Right kidney (tissue), 1 donor: ENCODE measurements at regions not wholly inside any gene's neighbourhood (a gene's known extent, or its start where the extent isn't known, plus 50 kb on each side); places are given as distances from the start of the nearest gene placed in this dataset.

Source experiments
- DNase-seq: peaks from one replicate; pipeline ENCODE4 v3.0.0-alpha.2; 2016

GRCh38 chr11:133787379-133788141 lies 57.8 kb downstream of the SPATA19 start:
- DNase-seq, result peak; percentile 74

GRCh38 chr11:133785795-133786340 lies 59.4 kb downstream of the SPATA19 start:
- DNase-seq, result no peak

GRCh38 chr11:133784359-133784758 lies 61.0 kb downstream of the SPATA19 start:
- no peak for DNase-seq

- no peak for DNase-seq
Observed at GRCh38 chr11:133782116-133782725, 63.1 kb downstream of the SPATA19 start.

GRCh38 chr11:133778161-133778560 lies 67.2 kb downstream of the SPATA19 start:
- DNase-seq, result no peak

- DNase-seq, result no peak
Observed at GRCh38 chr11:133776671-133777367, 68.5 kb downstream of the SPATA19 start.

GRCh38 chr11:133762538-133762937 lies 82.8 kb downstream of the SPATA19 start:
- DNase-seq, result no peak

- DNase-seq, result no peak
Observed at GRCh38 chr11:133753150-133753549, 92.2 kb downstream of the SPATA19 start.

GRCh38 chr11:133749841-133750240 lies 95.5 kb downstream of the SPATA19 start:
- DNase-seq, result no peak

GRCh38 chr11:133747409-133747808 lies 97.9 kb downstream of the SPATA19 start:
- no peak for DNase-seq

- no peak for DNase-seq
Observed at GRCh38 chr11:133746663-133747306, 98.5 kb downstream of the SPATA19 start.

- DNase-seq, result no peak
Observed at GRCh38 chr11:133745791-133746190, 99.5 kb downstream of the SPATA19 start.

GRCh38 chr11:133742353-133742752 lies 103.0 kb downstream of the SPATA19 start:
- no peak for DNase-seq

- DNase-seq, result no peak
Observed at GRCh38 chr11:133740963-133741362, 104.3 kb downstream of the SPATA19 start.

GRCh38 chr11:133739481-133739880 lies 105.8 kb downstream of the SPATA19 start:
- DNase-seq, result no peak

GRCh38 chr11:133738624-133739023 lies 106.7 kb downstream of the SPATA19 start:
- no peak for DNase-seq

- DNase-seq, result no peak
Observed at GRCh38 chr11:133733631-133734030, 111.7 kb downstream of the SPATA19 start.

GRCh38 chr11:133732109-133732674 lies 113.1 kb downstream of the SPATA19 start:
- no peak for DNase-seq

GRCh38 chr11:133727774-133728173 lies 117.5 kb downstream of the SPATA19 start:
- no peak for DNase-seq

- no peak for DNase-seq
Observed at GRCh38 chr11:133726542-133726941, 118.8 kb downstream of the SPATA19 start.

- no peak for DNase-seq
Observed at GRCh38 chr11:133724116-133724515, 121.2 kb downstream of the SPATA19 start.

GRCh38 chr11:133723056-133723455 lies 122.3 kb downstream of the SPATA19 start:
- no peak for DNase-seq
